IMR-90 (cell line): ENCODE measurements at regions not wholly inside any gene's neighbourhood (a gene's known extent, or its start where the extent isn't known, plus 50 kb on each side); places are given as distances from the start of the nearest gene placed in this dataset.

Experiments used
- ATAC-seq: fragments of 200-7000 bp; cut with Tn5 transposase; 2 replicates; pipeline ENCODE4 v1.9.1; 2020; ENCODE audit warnings: low read depth, mild to moderate bottlenecking, moderate library complexity
- BruUV-seq: library from RNA; stranded (reverse); fragments of 400-500 nt; replicated peaks from 2 replicates; lab custom pipeline; 2021; lab: Mats Ljungman, UMichigan
- CTCF ChIA-PET: fragments of 300-600 bp; formaldehyde crosslinking; extraction: SDS; loops from one replicate; lab custom pipeline; 2021; ENCODE audit warnings: antibody characterized with exemption; lab: Yijun Ruan, JAX
- POLR2A ChIA-PET: fragments of 300-600 bp; sonication (Branson Sonifier 250); formaldehyde crosslinking; loops from one replicate; lab custom pipeline; 2022; ENCODE audit warnings: antibody characterized with exemption; ENCODE audit not compliant: unreplicated experiment; lab: Charles Lee
- DNase-seq: peaks from one replicate; pipeline ENCODE4 v3.0.0; 2013
- H2AFZ ChIP-seq: replicated peaks from 2 replicates; pipeline ENCODE3; 2013; ENCODE audit warnings: low read length, mild to moderate bottlenecking; ENCODE audit not compliant: poor library complexity
- H2AK5ac ChIP-seq: 2 replicates; pipeline ENCODE4 v1.6.1; 2013; ENCODE audit warnings: low read depth, low read length, inconsistent platforms
- H2AK9ac ChIP-seq: replicated peaks from 2 replicates; pipeline ENCODE3; 2013; ENCODE audit warnings: mild to moderate bottlenecking, low read depth, low read length, moderate library complexity; ENCODE audit not compliant: poor library complexity
- H2BK120ac ChIP-seq: 2 replicates; pipeline ENCODE4 v1.6.1; 2013; ENCODE audit warnings: low read depth, low read length, inconsistent platforms
- H2BK15ac ChIP-seq: 3 replicates; pipeline ENCODE4 v1.6.1; 2013; ENCODE audit warnings: low read depth, low read length, inconsistent platforms
- H2BK20ac ChIP-seq: 2 replicates; pipeline ENCODE4 v1.6.1; 2013; ENCODE audit warnings: low read depth, mild to moderate bottlenecking, inconsistent platforms, low read length, moderate library complexity
- H2BK5ac ChIP-seq: 2 replicates; pipeline ENCODE4 v1.6.1; 2013; ENCODE audit warnings: mild to moderate bottlenecking, low read depth, low read length, inconsistent platforms; ENCODE audit not compliant: poor library complexity, severe bottlenecking
- H3K14ac ChIP-seq: replicated peaks from 2 replicates; pipeline ENCODE4 v1.6.1; 2013; ENCODE audit warnings: low read depth, low read length, inconsistent platforms
- H3K18ac ChIP-seq: 2 replicates; pipeline ENCODE4 v1.6.1; 2013; ENCODE audit warnings: low read depth, low read length, control low read depth
- H3K23ac ChIP-seq: 2 replicates; pipeline ENCODE4 v1.6.1; 2013; ENCODE audit warnings: low read depth, low read length, inconsistent platforms
- H3K27ac ChIP-seq: 2 replicates; pipeline ENCODE4 v1.5.1; 2013; ENCODE audit warnings: mild to moderate bottlenecking, control low read depth, low read length; ENCODE audit not compliant: insufficient read depth
- H3K27me3 ChIP-seq: 2 replicates; pipeline ENCODE4 v1.6.1; 2013; ENCODE audit warnings: low read length; ENCODE audit not compliant: control insufficient read depth, insufficient read depth
- H3K36me3 ChIP-seq: 2 replicates; pipeline ENCODE4 v1.6.1; 2013; ENCODE audit warnings: low read length, mixed read lengths; ENCODE audit not compliant: control insufficient read depth, insufficient read depth
- H3K4ac ChIP-seq: 2 replicates; pipeline ENCODE4 v1.6.1; 2013; ENCODE audit warnings: low read depth, low read length, inconsistent platforms
- H3K4me1 ChIP-seq: 2 replicates; pipeline ENCODE4 v1.6.1; 2013; ENCODE audit warnings: low read length, mixed read lengths; ENCODE audit not compliant: control insufficient read depth, insufficient read depth
- H3K4me2 ChIP-seq: 2 replicates; pipeline ENCODE4 v1.6.1; 2013; ENCODE audit warnings: low read depth, mild to moderate bottlenecking, control low read depth, low read length, moderate library complexity
- H3K4me3 ChIP-seq: 2 replicates; pipeline ENCODE4 v1.5.1; 2013; ENCODE audit warnings: low read depth, mild to moderate bottlenecking, control low read depth, low read length, moderate library complexity; ENCODE audit not compliant: insufficient read depth
- H3K56ac ChIP-seq: 2 replicates; pipeline ENCODE4 v1.6.1; 2013; ENCODE audit warnings: low read length, inconsistent platforms; ENCODE audit not compliant: insufficient read depth; ENCODE audit errors: extremely low read depth
- H3K79me1 ChIP-seq, 2 experiments: 2 replicates each; pipeline ENCODE4 v1.6.1; 2013; ENCODE audit warnings: low read length in 2 of 2, inconsistent platforms in 1 of 2, low read depth in 1 of 2
- H3K9ac ChIP-seq: 2 replicates; pipeline ENCODE4 v1.6.1; 2013; ENCODE audit warnings: low read depth, low read length, control low read depth
- H3K9me1 ChIP-seq: 2 replicates; pipeline ENCODE4 v1.6.1; 2013; ENCODE audit warnings: low read length, inconsistent platforms; ENCODE audit not compliant: insufficient read depth
- H3K9me3 ChIP-seq: 2 replicates; pipeline ENCODE4 v1.6.1; 2013; ENCODE audit warnings: low read length; ENCODE audit not compliant: control insufficient read depth, insufficient read depth
- H4K20me1 ChIP-seq: 2 replicates; pipeline ENCODE4 v1.6.1; 2013; ENCODE audit warnings: low read length, inconsistent platforms; ENCODE audit not compliant: insufficient read depth
- H4K5ac ChIP-seq: 2 replicates; pipeline ENCODE4 v1.6.1; 2013; ENCODE audit warnings: mild to moderate bottlenecking, low read depth, low read length, control low read depth
- H4K8ac ChIP-seq, 2 experiments: 2 replicates each; pipeline ENCODE4 v1.6.1; 2013; ENCODE audit warnings: low read depth in 2 of 2, low read length in 2 of 2, control low read depth in 1 of 2, inconsistent platforms in 1 of 2
- H4K91ac ChIP-seq: 2 replicates; pipeline ENCODE4 v1.6.1; 2013; ENCODE audit warnings: low read depth, low read length, inconsistent platforms; ENCODE audit not compliant: insufficient read depth
- CEBPB ChIP-seq: IDR thresholded peaks from 2 replicates; pipeline ENCODE4 v1.6.1; 2012; ENCODE audit warnings: low read depth, low read length, improper control_type of control experiment
- CTCF ChIP-seq: conservative IDR thresholded peaks from 2 replicates; pipeline ENCODE4 v1.5.1; 2012; ENCODE audit warnings: mild to moderate bottlenecking, low read depth, low read length, improper control_type of control experiment
- MAFK ChIP-seq: IDR thresholded peaks from 2 replicates; pipeline ENCODE4 v1.6.1; 2012; ENCODE audit warnings: low read depth, low read length, improper control_type of control experiment
- MXI1 ChIP-seq: IDR thresholded peaks from 2 replicates; pipeline ENCODE4 v1.6.1; 2012; ENCODE audit warnings: low read depth, mild to moderate bottlenecking, low read length, moderate library complexity, borderline replicate concordance
- SMC3 ChIP-seq: fragments of 150-350 bp; IDR thresholded peaks from 2 replicates; pipeline ENCODE4 v1.6.1; 2016; ENCODE audit warnings: low read depth, mild to moderate bottlenecking, antibody characterized with exemption, low read length, moderate library complexity
- dilution Hi-C: fragments of 300-500 bp; cut with HindIII; formaldehyde crosslinking; loops from one replicate; pipeline ENCODE4 v1.14.3; 2018; ENCODE audit warnings: low sequenced_read_pairs; ENCODE audit not compliant: unreplicated experiment
- in situ Hi-C: fragments of 300-500 bp; cut with MboI; formaldehyde crosslinking; loops from 3 replicates; pipeline ENCODE4 v1.14.3; 2019; ENCODE audit warnings: low sequenced_read_pairs, inconsistent platforms, mixed read lengths
- intact Hi-C: fragments of 100-400 bp; cut with micrococcal nuclease; formaldehyde crosslinking; loops from 2 replicates; pipeline ENCODE4 v1.10.0; 2022

- Histone ChIP-seq H4K20me1 (no peaks in the 10 kb centered on the region), H2BK20ac (no peak overlapping the region), H2AK9ac (no peak overlapping the region), H2BK120ac (no peak overlapping the region), H3K9me3 (no peaks in the 10 kb centered on the region), H3K4ac (no peak overlapping the region), H2AK5ac (no peak overlapping the region), H3K23ac (no peak overlapping the region), H2BK15ac (no peak overlapping the region), H3K27me3 (peaks cover 5% of the 10 kb centered on the region; the same call in 1 of the 2 replicates), H3K9ac (no peak overlapping the region), H2AFZ (no peak overlapping the region), H4K91ac (no peak overlapping the region), H4K8ac (no peak overlapping the region), H3K36me3 (no peaks in the 10 kb centered on the region), H3K27ac (no peak overlapping the region), H4K5ac (no peak overlapping the region), H2BK5ac (no peak overlapping the region), H3K79me1 (no peaks in the 10 kb centered on the region), H3K4me2 (no peak overlapping the region), H3K56ac (no peak overlapping the region), H3K18ac (no peak overlapping the region), H3K4me3 (no peak overlapping the region), H3K4me1 (peaks cover 3% of the 10 kb centered on the region; the same call in 1 of the 2 replicates), H3K14ac (no peak overlapping the region), H3K9me1 (no peaks in the 10 kb centered on the region)
- in situ Hi-C loops (no loop called here), intact Hi-C loops (no loop called here), dilution Hi-C loops (no loop called here)
- ChIA-PET POLR2A (no interaction called here), CTCF (no interaction called here)
- ATAC-seq = peak; percentile 85
- no TSS peak for BruUV-seq
- TF ChIP-seq CTCF (no peak), SMC3 (no peak), MAFK (0 out of 2 replicates have a peak, but pooled peaks have one; percentile 13), MXI1 (no peak), CEBPB (0 out of 2 replicates have a peak, but pooled peaks have one; percentile 9)
- DNase-seq = peak; percentile 92
These were observed 340.3 kb upstream of the RBMS3 start for GRCh38 chr3:28940530-28940929.
